Effector memory CD8-positive, alpha-beta T cell (primary cell): ENCODE measurements at regions not wholly inside any gene's neighbourhood (a gene's known extent, or its start where the extent isn't known, plus 50 kb on each side); places are given as distances from the start of the nearest gene placed in this dataset.

ENCODE experiments used
- ATAC-seq: fragments of 150-1000 bp; cut with Tn5 transposase; replicated peaks from 2 replicates; pipeline ENCODE4 v1.10.0; 2021; ENCODE audit warnings: mild to moderate bottlenecking, moderate library complexity
- DNase-seq, 3 experiments: peaks; one replicate each; pipeline ENCODE4 v3.0.0; 2021
- H3K27ac Mint-ChIP-seq, 2 donors: one replicate each; pipeline ENCODE4 v1.8.0; 2022; ENCODE audit warnings: mild to moderate bottlenecking in 2 of 2, mixed read lengths in 2 of 2, moderate library complexity in 2 of 2
- H3K27me3 Mint-ChIP-seq, 2 donors: one replicate each; pipeline ENCODE4 v1.8.0; 2022; ENCODE audit warnings: mixed read lengths in 2 of 2
- H3K36me3 Mint-ChIP-seq: one replicate; pipeline ENCODE4 v1.8.0; 2022; ENCODE audit warnings: mild to moderate bottlenecking, moderate library complexity, mixed read lengths; ENCODE audit not compliant: insufficient read depth
- H3K4me1 Mint-ChIP-seq, 2 donors: one replicate each; pipeline ENCODE4 v1.8.0; 2022; ENCODE audit warnings: low read depth in 2 of 2, mixed read lengths in 2 of 2
- H3K4me3 Mint-ChIP-seq, 2 donors: one replicate each; pipeline ENCODE4 v1.8.0; 2022; ENCODE audit warnings: mild to moderate bottlenecking in 2 of 2, mixed read lengths in 2 of 2, moderate library complexity in 2 of 2
- H3K9me3 Mint-ChIP-seq, 2 donors: one replicate each; pipeline ENCODE4 v1.8.0; 2022; ENCODE audit warnings: mixed read lengths in 2 of 2

DNA sequence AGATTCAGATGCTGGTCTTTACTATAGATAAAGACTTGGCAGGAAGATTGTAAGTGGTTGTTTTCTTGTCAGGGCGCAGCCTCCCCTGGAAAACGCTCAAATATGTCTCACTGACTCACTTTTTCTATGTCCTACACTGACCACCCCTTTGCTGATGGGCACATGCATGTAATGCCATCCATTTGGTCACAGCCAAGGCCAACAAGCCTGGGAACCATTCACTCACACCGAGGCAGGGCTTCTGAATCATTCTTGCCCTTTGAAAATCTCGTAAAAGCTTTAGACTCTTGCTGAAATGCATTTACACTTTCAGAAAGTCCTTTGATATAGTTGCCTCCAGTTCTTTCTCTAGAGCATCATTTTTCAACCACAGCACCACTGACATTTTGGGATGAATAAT lies 249.4 kb downstream of the ACTL7B start:
- DNase-seq (no peak), ATAC-seq (no peak)
- Mint-ChIP-seq H3K27me3 (no peaks in the 10 kb centered on the region), H3K27ac (no peak overlapping the region), H3K4me1 (no peaks in the 10 kb centered on the region), H3K9me3 (peaks cover 8 to 22% of the 10 kb centered on the region in 2 donors), H3K36me3 (no peaks in the 10 kb centered on the region), H3K4me3 (no peak overlapping the region)

DNA sequence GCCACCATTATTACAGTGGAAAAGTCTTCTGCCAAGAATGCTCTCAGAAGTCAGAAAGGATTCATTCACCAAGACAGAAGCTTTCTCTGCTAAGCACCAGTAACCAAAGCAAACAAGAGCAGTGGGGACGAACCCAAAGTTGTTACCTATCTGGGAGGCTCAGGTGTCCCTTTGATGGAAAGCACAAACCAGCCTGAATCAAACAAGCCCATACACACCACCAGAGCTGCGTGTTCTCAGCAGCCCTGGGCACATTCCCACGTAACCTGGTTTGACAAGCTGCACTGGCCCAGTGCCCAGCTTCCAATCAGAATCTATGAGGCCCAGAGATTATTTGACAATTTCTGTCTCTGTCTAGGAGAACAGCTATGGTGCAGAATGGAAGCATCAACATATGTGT lies 252.6 kb downstream of the ACTL7B start:
- H3K27ac Mint-ChIP-seq: no peak overlapping the region
- no peaks in the 10 kb centered on the region for H3K4me1 Mint-ChIP-seq
- H3K9me3 Mint-ChIP-seq: peaks cover 10 to 22% of the 10 kb centered on the region in 2 donors
- ATAC-seq: no peak
- H3K4me3 Mint-ChIP-seq: no peak overlapping the region
- no peaks in the 10 kb centered on the region for H3K36me3 Mint-ChIP-seq
- DNase-seq: no peak
- no peaks in the 10 kb centered on the region for H3K27me3 Mint-ChIP-seq

- H3K4me1 Mint-ChIP-seq: no peaks in the 10 kb centered on the region
- ATAC-seq (no peak), DNase-seq (no peak)
- no peak overlapping the region for H3K4me3 Mint-ChIP-seq
- H3K27me3 Mint-ChIP-seq: no peaks in the 10 kb centered on the region
- H3K36me3 Mint-ChIP-seq: no peaks in the 10 kb centered on the region
- H3K9me3 Mint-ChIP-seq: peaks cover 12 to 22% of the 10 kb centered on the region in 2 donors
- H3K27ac Mint-ChIP-seq: no peak overlapping the region
Observed at GRCh38 chr9:108600896-108601295, 254.9 kb downstream of the ACTL7B start.

GRCh38 chr9:108599571-108599970 lies 256.2 kb downstream of the ACTL7B start:
- H3K9me3 Mint-ChIP-seq: peaks cover 12 to 19% of the 10 kb centered on the region in 2 donors
- no peak for ATAC-seq

GRCh38 chr9:108591121-108591520 lies 264.7 kb downstream of the ACTL7B start:
- Mint-ChIP-seq H3K27me3 (no peaks in the 10 kb centered on the region), H3K9me3 (no peaks in the 10 kb centered on the region), H3K36me3 (no peaks in the 10 kb centered on the region), H3K4me3 (no peak overlapping the region), H3K27ac (no peak overlapping the region), H3K4me1 (no peaks in the 10 kb centered on the region)
- no peak for DNase-seq
- no peak for ATAC-seq

More at GRCh38 chr9:108599571-108599970, 256.2 kb downstream of the ACTL7B start:
- no peak for DNase-seq
- no peak overlapping the region for H3K4me3 Mint-ChIP-seq
- no peaks in the 10 kb centered on the region for H3K27me3 Mint-ChIP-seq
- no peaks in the 10 kb centered on the region for H3K4me1 Mint-ChIP-seq
- no peak overlapping the region for H3K27ac Mint-ChIP-seq
- no peaks in the 10 kb centered on the region for H3K36me3 Mint-ChIP-seq

DNA sequence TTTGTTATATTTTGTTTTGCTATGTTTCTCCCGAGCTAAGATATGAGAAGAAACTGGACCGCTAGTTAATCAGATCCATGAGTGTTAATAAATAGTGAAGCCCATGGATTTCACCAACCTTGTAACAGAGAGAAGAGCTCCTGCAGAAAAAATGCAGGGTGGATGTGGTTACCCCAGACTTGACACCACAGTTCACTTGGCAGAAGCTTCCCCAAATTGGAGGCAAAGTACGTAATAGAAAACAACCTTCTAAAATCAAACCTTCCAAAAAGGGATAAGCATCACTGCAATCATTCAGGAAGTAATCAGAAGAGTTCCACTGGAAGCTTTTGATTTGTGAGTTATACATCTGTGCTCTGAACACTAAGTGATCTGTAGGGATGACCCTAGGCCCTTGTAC lies 267.5 kb downstream of the ACTL7B start:
- Mint-ChIP-seq H3K4me1 (no peaks in the 10 kb centered on the region), H3K36me3 (no peaks in the 10 kb centered on the region), H3K4me3 (no peak overlapping the region), H3K27me3 (no peaks in the 10 kb centered on the region), H3K9me3 (peaks cover 0 to 1% of the 10 kb centered on the region in 2 donors), H3K27ac (no peak overlapping the region)
- no peak for DNase-seq
- ATAC-seq: no peak

DNA sequence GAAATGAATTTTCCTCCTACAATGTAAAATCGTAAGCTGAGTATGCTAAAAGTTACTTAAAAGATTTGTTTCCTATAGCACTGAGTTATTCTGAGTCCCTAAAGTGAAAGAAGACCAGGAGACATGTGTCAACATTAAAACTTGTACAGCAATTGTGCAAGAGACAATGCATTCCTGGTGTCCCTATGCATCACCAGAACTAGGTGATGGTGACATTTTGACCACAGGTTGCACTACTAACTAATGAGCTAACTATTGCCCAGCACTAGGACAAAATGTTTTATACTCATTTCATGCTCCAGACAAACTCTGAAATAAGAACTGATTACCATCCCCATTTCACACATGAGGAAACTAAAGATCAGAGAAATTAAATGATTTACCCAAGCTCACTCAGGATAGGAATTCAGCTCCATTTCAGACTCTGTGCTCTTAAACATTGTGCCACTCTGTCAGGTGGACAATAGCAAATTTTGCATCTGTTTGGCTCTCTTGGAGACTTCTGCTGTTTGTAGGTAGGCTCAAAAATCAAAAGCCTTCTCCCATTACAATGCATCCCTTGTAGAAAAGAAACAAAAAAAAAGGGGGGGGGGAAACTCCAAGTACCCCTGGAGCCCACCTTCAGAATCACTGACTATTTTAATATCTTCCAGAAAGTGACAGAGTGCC lies 269.2 kb downstream of the ACTL7B start:
- no peaks in the 10 kb centered on the region for H3K36me3 Mint-ChIP-seq
- DNase-seq (no peak), ATAC-seq (no peak)
- no peaks in the 10 kb centered on the region for H3K4me1 Mint-ChIP-seq
- H3K4me3 Mint-ChIP-seq: no peak overlapping the region
- peaks cover 0 to 1% of the 10 kb centered on the region in 2 donors for H3K9me3 Mint-ChIP-seq
- no peak overlapping the region for H3K27ac Mint-ChIP-seq
- H3K27me3 Mint-ChIP-seq: no peaks in the 10 kb centered on the region

DNA sequence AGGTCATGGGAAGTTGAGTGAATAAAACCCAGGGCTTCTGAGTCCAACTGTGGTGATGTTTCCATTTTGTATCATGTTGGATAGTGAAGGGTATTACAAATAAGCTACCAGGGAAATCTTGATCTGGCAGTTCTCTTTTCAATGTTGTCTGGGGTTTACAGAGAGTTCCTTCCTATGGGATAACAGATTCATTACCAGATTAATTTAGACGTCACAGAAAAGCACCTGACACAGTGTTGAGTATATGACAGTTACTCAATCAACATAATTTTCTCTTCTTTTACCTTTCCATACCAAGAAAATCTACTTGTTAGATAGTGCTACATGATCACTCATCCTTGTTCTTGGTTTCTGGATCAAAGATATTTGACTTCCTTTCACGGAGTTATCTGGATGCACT lies 270.9 kb downstream of the ACTL7B start:
- DNase-seq: no peak
- no peak for ATAC-seq
- Mint-ChIP-seq H3K4me3 (no peak overlapping the region), H3K4me1 (no peaks in the 10 kb centered on the region), H3K27me3 (no peaks in the 10 kb centered on the region), H3K36me3 (no peaks in the 10 kb centered on the region), H3K9me3 (peaks cover 0 to 1% of the 10 kb centered on the region in 2 donors), H3K27ac (no peak overlapping the region)

DNA sequence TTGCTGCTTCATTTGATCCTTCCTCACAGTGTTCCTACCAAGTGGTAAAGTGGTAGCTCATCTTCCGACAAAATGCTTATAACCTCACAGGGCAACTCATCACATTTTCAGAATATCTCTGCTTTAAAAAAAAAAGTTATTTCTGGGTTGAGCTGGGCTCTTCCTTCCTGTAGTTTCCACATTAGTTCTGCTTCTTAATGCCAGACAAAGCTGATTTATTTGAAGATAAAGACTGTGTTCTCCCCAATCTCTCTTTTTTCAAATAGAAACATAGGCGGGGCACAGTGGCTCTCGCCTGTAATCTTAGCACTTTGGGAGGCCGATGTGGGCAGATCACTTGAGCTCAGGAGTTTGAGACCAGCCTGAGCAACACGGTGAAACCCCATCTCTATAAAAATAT lies 273.1 kb downstream of the ACTL7B start:
- ATAC-seq: no peak
- no peak overlapping the region for H3K27ac Mint-ChIP-seq
- no peaks in the 10 kb centered on the region for H3K27me3 Mint-ChIP-seq
- H3K4me1 Mint-ChIP-seq: no peaks in the 10 kb centered on the region
- H3K9me3 Mint-ChIP-seq: peaks cover 0 to 1% of the 10 kb centered on the region in 2 donors
- H3K36me3 Mint-ChIP-seq: no peaks in the 10 kb centered on the region
- DNase-seq: no peak
- no peak overlapping the region for H3K4me3 Mint-ChIP-seq

DNA sequence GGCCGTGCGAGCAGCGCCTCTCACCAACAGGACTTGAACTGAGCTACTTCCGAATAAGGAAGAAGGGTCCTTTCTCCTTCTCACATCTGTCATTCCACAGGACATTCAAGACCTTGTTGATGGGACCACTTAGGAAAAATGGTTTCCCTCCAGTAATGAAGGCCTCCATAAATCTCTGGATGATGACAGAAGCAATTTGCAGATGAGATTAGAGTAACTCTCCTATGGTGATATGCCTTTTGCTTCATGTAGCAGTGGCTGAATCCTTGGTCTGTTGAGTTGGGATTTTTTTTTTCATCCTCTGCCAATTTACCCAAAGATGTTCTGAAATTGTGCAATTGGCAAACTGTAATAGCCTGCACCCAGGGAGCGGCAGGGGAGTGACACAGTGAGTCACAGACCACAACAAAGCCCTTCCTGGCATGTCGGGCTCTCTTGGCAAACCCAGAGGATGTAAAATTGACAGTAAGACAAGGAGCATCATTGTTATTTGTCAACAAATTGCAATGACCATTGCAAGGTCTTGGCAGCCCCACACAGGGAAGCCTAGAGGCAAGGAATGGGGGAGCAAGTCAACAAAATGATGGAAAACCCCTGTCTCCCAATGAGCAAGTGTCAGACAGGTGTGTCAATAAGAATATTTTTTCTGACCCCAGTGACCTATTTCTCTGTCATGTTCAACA lies 275.9 kb downstream of the ACTL7B start:
- no peak overlapping the region for H3K27ac Mint-ChIP-seq
- ATAC-seq: no peak
- no peaks in the 10 kb centered on the region for H3K4me1 Mint-ChIP-seq
- H3K27me3 Mint-ChIP-seq: no peaks in the 10 kb centered on the region
- peaks cover 0 to 1% of the 10 kb centered on the region in 2 donors for H3K9me3 Mint-ChIP-seq
- H3K36me3 Mint-ChIP-seq: no peaks in the 10 kb centered on the region
- DNase-seq: no peak
- H3K4me3 Mint-ChIP-seq: no peak overlapping the region

DNA sequence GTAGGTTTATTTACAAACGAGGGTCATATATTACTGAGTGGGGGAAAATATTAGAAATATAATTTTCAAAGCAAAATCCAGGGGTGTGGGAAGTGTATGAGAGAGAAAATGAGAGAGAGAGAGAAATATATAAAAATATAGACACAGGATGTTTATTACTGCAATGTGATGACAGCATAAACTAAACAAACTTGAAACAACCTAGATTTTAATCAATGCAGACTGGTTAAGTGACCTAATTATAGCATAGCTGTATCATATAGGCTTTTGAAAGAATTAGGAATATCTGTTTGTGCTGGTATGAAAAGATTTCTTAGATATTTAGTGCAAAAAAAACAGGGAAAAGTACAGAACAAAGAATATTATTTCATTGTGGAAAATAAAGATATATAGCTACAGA lies 280.5 kb downstream of the ACTL7B start:
- ATAC-seq (no peak), DNase-seq (no peak)
- no peak overlapping the region for H3K4me3 Mint-ChIP-seq
- H3K27ac Mint-ChIP-seq: no peak overlapping the region
- no peaks in the 10 kb centered on the region for H3K9me3 Mint-ChIP-seq
- no peaks in the 10 kb centered on the region for H3K36me3 Mint-ChIP-seq
- no peaks in the 10 kb centered on the region for H3K27me3 Mint-ChIP-seq
- no peaks in the 10 kb centered on the region for H3K4me1 Mint-ChIP-seq

- Mint-ChIP-seq H3K4me1 (no peaks in the 10 kb centered on the region), H3K4me3 (no peak overlapping the region), H3K36me3 (no peaks in the 10 kb centered on the region), H3K27me3 (no peaks in the 10 kb centered on the region), H3K9me3 (peaks cover 0 to 1% of the 10 kb centered on the region in 2 donors), H3K27ac (no peak overlapping the region)
- no peak for DNase-seq
- no peak for ATAC-seq
Observed at GRCh38 chr9:108569624-108570023, 286.2 kb downstream of the ACTL7B start.

- peaks cover 0 to 1% of the 10 kb centered on the region in 2 donors for H3K9me3 Mint-ChIP-seq
- no peaks in the 10 kb centered on the region for H3K27me3 Mint-ChIP-seq
- H3K4me1 Mint-ChIP-seq: no peaks in the 10 kb centered on the region
- no peak overlapping the region for H3K4me3 Mint-ChIP-seq
- no peaks in the 10 kb centered on the region for H3K36me3 Mint-ChIP-seq
- ATAC-seq: no peak
- H3K27ac Mint-ChIP-seq: no peak overlapping the region
- no peak for DNase-seq
Observed at GRCh38 chr9:108568093-108568492, 287.7 kb downstream of the ACTL7B start.

GRCh38 chr9:108567571-108567970 lies 288.2 kb downstream of the ACTL7B start:
- H3K9me3 Mint-ChIP-seq: peaks cover 0 to 1% of the 10 kb centered on the region in 2 donors
- H3K4me1 Mint-ChIP-seq: no peaks in the 10 kb centered on the region
- H3K27me3 Mint-ChIP-seq: no peaks in the 10 kb centered on the region
- H3K27ac Mint-ChIP-seq: no peak overlapping the region
- no peak overlapping the region for H3K4me3 Mint-ChIP-seq
- ATAC-seq: no peak
- H3K36me3 Mint-ChIP-seq: no peaks in the 10 kb centered on the region
- DNase-seq: no peak
